Vagina (tissue), 2 donors: ENCODE measurements at regions not wholly inside any gene's neighbourhood (a gene's known extent, or its start where the extent isn't known, plus 50 kb on each side); places are given as distances from the start of the nearest gene placed in this dataset.

ENCODE experiments used
- POLR2A ChIP-seq, 2 donors: fragments of 450-650 bp; IDR thresholded peaks; one replicate each; pipeline ENCODE4 v1.6.1; 2017; ENCODE audit warnings: antibody characterized with exemption in 2 of 2, mild to moderate bottlenecking in 2 of 2, moderate library complexity in 2 of 2
- TF ChIP-seq, protein P1 (sequence below), 3 experiments: fragments of 450-650 bp in 2 of 3; fragments of 200-600 bp in 1 of 3; sonication (generic) in 1 of 3; IDR thresholded peaks; one replicate each; pipeline ENCODE4 v1.5.1; 2017 to 2019; ENCODE audit warnings: antibody characterized with exemption in 3 of 3, mild to moderate bottlenecking in 2 of 3, moderate library complexity in 2 of 3

DNA sequence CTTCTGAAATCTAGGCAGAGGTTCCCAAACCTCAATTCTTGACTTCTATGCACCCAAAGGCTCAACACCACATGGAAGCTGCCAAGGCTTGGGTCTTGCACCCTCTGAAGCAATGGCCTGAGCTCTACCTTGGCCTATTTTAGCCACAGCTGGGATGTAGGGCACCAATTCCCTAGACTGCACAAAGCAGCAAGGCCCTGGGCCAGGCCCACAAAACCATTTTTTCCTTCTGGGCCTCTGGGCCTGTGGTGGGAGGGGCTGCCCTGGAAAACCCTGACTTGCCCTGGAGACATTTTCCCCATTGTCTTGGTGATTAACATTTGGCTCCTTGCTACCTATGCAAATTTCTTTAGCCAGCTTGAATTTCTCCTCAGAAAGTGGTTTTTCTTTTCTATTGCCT lies 315.2 kb downstream of the DCDC2C start:
- TF ChIP-seq POLR2A (IDR thresholded peaks at IDR 0.05): no peak
- TF ChIP-seq, protein P1, sequence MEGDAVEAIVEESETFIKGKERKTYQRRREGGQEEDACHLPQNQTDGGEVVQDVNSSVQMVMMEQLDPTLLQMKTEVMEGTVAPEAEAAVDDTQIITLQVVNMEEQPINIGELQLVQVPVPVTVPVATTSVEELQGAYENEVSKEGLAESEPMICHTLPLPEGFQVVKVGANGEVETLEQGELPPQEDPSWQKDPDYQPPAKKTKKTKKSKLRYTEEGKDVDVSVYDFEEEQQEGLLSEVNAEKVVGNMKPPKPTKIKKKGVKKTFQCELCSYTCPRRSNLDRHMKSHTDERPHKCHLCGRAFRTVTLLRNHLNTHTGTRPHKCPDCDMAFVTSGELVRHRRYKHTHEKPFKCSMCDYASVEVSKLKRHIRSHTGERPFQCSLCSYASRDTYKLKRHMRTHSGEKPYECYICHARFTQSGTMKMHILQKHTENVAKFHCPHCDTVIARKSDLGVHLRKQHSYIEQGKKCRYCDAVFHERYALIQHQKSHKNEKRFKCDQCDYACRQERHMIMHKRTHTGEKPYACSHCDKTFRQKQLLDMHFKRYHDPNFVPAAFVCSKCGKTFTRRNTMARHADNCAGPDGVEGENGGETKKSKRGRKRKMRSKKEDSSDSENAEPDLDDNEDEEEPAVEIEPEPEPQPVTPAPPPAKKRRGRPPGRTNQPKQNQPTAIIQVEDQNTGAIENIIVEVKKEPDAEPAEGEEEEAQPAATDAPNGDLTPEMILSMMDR (IDR thresholded peaks at IDR 0.05): no peak
